OCI-LY3 (cell line): ENCODE measurements at regions not wholly inside any gene's neighbourhood (a gene's known extent, or its start where the extent isn't known, plus 50 kb on each side); places are given as distances from the start of the nearest gene placed in this dataset.

Experiments
- H2AFZ ChIP-seq: fragments of 200-600, 300-600 bp; shearing (Covaris generic); 2 replicates; pipeline ENCODE4 v1.6.0; 2014; ENCODE audit warnings: antibody characterized with exemption, low read depth, low read length
- H3K27ac ChIP-seq: fragments of 200-600, 300-600 bp; sonication (generic); 2 replicates; pipeline ENCODE4 v1.5.1; 2014; ENCODE audit warnings: mild to moderate bottlenecking, low read length, moderate library complexity, mixed read lengths
- H3K27me3 ChIP-seq: fragments of 200-600, 300-600 bp; sonication (generic); 2 replicates; pipeline ENCODE4 v1.6.1; 2014; ENCODE audit warnings: low read depth, low read length, mixed read lengths
- H3K36me3 ChIP-seq: fragments of 200-600, 300-600 bp; sonication (generic); replicated peaks from 2 replicates; pipeline ENCODE3; 2014; ENCODE audit warnings: low read depth, low read length, mixed read lengths
- H3K4me1 ChIP-seq: fragments of 300-600, 200-600 bp; sonication (generic); 2 replicates; pipeline ENCODE4 v1.6.1; 2014; ENCODE audit warnings: low read length, mixed read lengths
- H3K4me2 ChIP-seq: fragments of 200-600, 300-600 bp; sonication (generic); 2 replicates; pipeline ENCODE4 v1.6.1; 2014; ENCODE audit warnings: low read length, mixed read lengths
- H3K4me3 ChIP-seq: fragments of 300-600, 200-600 bp; sonication (generic); 2 replicates; pipeline ENCODE4 v1.5.1; 2014; ENCODE audit warnings: antibody characterized with exemption, mild to moderate bottlenecking, low read length, moderate library complexity
- H3K79me2 ChIP-seq: fragments of 300-600, 200-600 bp; shearing (Covaris generic); 2 replicates; pipeline ENCODE4 v1.6.1; 2014; ENCODE audit warnings: mild to moderate bottlenecking, low read length, mixed read lengths
- H3K9ac ChIP-seq: fragments of 300-600, 200-600 bp; shearing (Covaris generic); 2 replicates; pipeline ENCODE4 v1.6.0; 2014; ENCODE audit warnings: mild to moderate bottlenecking, low read length, moderate library complexity
- H3K9me3 ChIP-seq: fragments of 200-600, 300-600 bp; shearing (Covaris generic); 2 replicates; pipeline ENCODE4 v1.6.1; 2014; ENCODE audit warnings: low read length, mixed read lengths; ENCODE audit not compliant: insufficient read depth
- H4K20me1 ChIP-seq: fragments of 200-600, 300-600 bp; sonication (generic); 2 replicates; pipeline ENCODE4 v1.6.1; 2016; ENCODE audit warnings: low read length, mixed read lengths; ENCODE audit not compliant: insufficient read depth
- CTCF ChIP-seq: fragments of 200-600, 300-600 bp; sonication (generic); IDR thresholded peaks from 2 replicates; pipeline ENCODE4 v1.5.1; 2014; ENCODE audit warnings: antibody characterized with exemption, low read length, low read depth
- EZH2phosphoT487 ChIP-seq: fragments of 200-600 bp; shearing (Covaris generic); IDR thresholded peaks from 2 replicates; pipeline ENCODE4 v1.6.1; 2018; ENCODE audit warnings: antibody characterized with exemption, mixed run types, low read depth

- no peaks in the 10 kb centered on the region for H3K36me3 ChIP-seq
- no peak overlapping the region for H3K9ac ChIP-seq
- H3K9me3 ChIP-seq, result no peaks in the 10 kb centered on the region
- TF ChIP-seq CTCF, result no peak
- no peak for TF ChIP-seq EZH2phosphoT487
- H3K4me1 ChIP-seq, result no peaks in the 10 kb centered on the region
- no peak overlapping the region for H2AFZ ChIP-seq
- no peaks in the 10 kb centered on the region for H3K79me2 ChIP-seq
- H3K27ac ChIP-seq, result no peak overlapping the region
- no peak overlapping the region for H3K4me2 ChIP-seq
- H4K20me1 ChIP-seq, result no peaks in the 10 kb centered on the region
- no peak overlapping the region for H3K4me3 ChIP-seq
- H3K27me3 ChIP-seq, result no peaks in the 10 kb centered on the region
Measured at GRCh38 chr22:34490886-34491285, 570.6 kb upstream of the LARGE1 start.

GRCh38 chr22:34493486-34493885 lies 572.5 kb upstream of the ISX start:
- no peaks in the 10 kb centered on the region for H3K36me3 ChIP-seq
- H3K9ac ChIP-seq, result no peak overlapping the region
- H4K20me1 ChIP-seq, result no peaks in the 10 kb centered on the region
- H3K27ac ChIP-seq, result no peak overlapping the region
- no peak overlapping the region for H3K4me3 ChIP-seq
- TF ChIP-seq EZH2phosphoT487, result no peak
- TF ChIP-seq CTCF, result no peak
- H3K27me3 ChIP-seq, result no peaks in the 10 kb centered on the region
- H2AFZ ChIP-seq, result no peak overlapping the region
- H3K4me1 ChIP-seq, result no peaks in the 10 kb centered on the region
- H3K79me2 ChIP-seq, result no peaks in the 10 kb centered on the region
- H3K9me3 ChIP-seq, result 0 out of 2 replicates have a peak, but pooled peaks cover 3% of the 10 kb centered on the region
- H3K4me2 ChIP-seq, result no peak overlapping the region

- Histone ChIP-seq H4K20me1 (no peaks in the 10 kb centered on the region), H3K4me2 (no peak overlapping the region), H3K27ac (no peak overlapping the region), H3K4me3 (no peak overlapping the region), H3K9me3 (0 out of 2 replicates have a peak, but pooled peaks cover 3% of the 10 kb centered on the region), H3K27me3 (no peaks in the 10 kb centered on the region), H3K4me1 (no peaks in the 10 kb centered on the region), H3K9ac (no peak overlapping the region), H3K36me3 (no peaks in the 10 kb centered on the region), H2AFZ (no peak overlapping the region), H3K79me2 (no peaks in the 10 kb centered on the region)
- TF ChIP-seq CTCF, result no peak
- TF ChIP-seq EZH2phosphoT487, result no peak
Measured at GRCh38 chr22:34501366-34501965, 564.5 kb upstream of the ISX start.

GRCh38 chr22:34502821-34503220 lies 563.1 kb upstream of the ISX start:
- Histone ChIP-seq H3K79me2 (no peaks in the 10 kb centered on the region), H2AFZ (no peak overlapping the region), H3K9ac (no peak overlapping the region), H3K4me3 (no peak overlapping the region), H4K20me1 (no peaks in the 10 kb centered on the region), H3K4me1 (no peaks in the 10 kb centered on the region), H3K27me3 (no peaks in the 10 kb centered on the region), H3K36me3 (no peaks in the 10 kb centered on the region), H3K27ac (no peak overlapping the region), H3K9me3 (no peaks in the 10 kb centered on the region), H3K4me2 (no peak overlapping the region)
- TF ChIP-seq CTCF, result no peak
- no peak for TF ChIP-seq EZH2phosphoT487
